ENCODE measurements at regions not wholly inside any gene's neighbourhood (a gene's known extent, or its start where the extent isn't known, plus 50 kb on each side); places are given as distances from the start of the nearest gene placed in this dataset.

DNA sequence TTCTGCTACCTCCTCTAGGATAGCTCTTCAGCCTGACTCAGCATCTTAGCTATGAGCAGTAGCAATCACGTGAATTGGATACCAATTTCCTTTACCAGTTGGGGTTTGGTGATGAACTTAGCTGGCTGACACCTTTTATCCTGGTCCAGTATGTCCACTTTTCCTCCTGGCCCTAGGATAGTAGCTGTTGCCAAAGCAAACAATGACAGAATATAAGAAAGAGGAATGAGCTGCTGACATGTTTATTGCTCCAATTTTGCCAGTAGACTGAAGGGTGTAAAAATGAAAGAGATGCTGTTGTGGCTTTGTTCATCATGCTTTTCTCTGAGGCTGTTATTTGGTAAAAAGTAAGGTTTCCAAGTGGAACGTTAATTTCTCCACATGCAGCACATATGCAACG lies 168.3 kb upstream of the JAG1 start (continued):
- TF ChIP-seq PKNOX1 (IDR thresholded peaks at IDR 0.05) (no peak), ZNF217 (IDR thresholded peaks at IDR 0.05) (no peak), NFYB (IDR thresholded peaks at IDR 0.05; ENCODE audit: insufficient read depth, low read depth, low read length) (no peak)
- TF ChIP-seq, protein P1, sequence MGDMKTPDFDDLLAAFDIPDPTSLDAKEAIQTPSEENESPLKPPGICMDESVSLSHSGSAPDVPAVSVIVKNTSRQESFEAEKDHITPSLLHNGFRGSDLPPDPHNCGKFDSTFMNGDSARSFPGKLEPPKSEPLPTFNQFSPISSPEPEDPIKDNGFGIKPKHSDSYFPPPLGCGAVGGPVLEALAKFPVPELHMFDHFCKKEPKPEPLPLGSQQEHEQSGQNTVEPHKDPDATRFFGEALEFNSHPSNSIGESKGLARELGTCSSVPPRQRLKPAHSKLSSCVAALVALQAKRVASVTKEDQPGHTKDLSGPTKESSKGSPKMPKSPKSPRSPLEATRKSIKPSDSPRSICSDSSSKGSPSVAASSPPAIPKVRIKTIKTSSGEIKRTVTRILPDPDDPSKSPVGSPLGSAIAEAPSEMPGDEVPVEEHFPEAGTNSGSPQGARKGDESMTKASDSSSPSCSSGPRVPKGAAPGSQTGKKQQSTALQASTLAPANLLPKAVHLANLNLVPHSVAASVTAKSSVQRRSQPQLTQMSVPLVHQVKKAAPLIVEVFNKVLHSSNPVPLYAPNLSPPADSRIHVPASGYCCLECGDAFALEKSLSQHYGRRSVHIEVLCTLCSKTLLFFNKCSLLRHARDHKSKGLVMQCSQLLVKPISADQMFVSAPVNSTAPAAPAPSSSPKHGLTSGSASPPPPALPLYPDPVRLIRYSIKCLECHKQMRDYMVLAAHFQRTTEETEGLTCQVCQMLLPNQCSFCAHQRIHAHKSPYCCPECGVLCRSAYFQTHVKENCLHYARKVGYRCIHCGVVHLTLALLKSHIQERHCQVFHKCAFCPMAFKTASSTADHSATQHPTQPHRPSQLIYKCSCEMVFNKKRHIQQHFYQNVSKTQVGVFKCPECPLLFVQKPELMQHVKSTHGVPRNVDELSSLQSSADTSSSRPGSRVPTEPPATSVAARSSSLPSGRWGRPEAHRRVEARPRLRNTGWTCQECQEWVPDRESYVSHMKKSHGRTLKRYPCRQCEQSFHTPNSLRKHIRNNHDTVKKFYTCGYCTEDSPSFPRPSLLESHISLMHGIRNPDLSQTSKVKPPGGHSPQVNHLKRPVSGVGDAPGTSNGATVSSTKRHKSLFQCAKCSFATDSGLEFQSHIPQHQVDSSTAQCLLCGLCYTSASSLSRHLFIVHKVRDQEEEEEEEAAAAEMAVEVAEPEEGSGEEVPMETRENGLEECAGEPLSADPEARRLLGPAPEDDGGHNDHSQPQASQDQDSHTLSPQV (IDR thresholded peaks at IDR 0.05) = no peak

DNA sequence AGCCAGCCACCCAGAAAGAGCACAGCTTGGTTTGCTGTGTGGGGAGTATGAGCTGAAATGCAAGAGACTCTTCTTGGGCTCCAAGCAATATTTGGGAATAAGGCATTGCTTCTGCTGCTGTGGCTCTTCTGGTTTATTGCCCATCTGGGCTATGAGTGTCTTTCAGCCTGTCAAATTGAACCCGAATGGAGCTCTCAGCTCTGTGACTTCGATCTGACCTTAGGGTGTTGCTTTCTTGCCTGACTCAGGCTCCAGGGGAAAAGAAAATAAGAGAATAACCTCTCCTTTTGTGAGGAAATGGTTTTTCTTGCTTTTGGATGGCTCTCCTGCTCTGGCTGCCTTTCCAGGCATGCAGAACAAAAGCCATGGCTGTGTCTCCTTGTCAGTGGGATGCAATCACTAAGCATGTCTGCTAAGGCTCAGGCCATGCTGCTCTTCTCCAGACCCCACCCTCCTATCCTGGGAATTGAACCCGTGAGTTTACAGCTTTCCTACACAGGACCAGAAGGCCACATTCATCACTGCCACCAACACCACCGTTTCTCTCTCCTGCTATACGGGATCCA lies 169.4 kb upstream of the JAG1 start:
- no peaks in the 10 kb centered on the region; the same call in 2 of the 3 replicates for H3K9me3 ChIP-seq (replicated peaks; ENCODE audit: control insufficient read depth, insufficient read depth, low read length)
- ChIA-PET POLR2A (no interaction called here), SMC1A (ENCODE audit: uncharacterized antibody, unreplicated experiment) (no interaction called here), CTCF (no interaction called here), RAD21 (ENCODE audit: unreplicated experiment) (no interaction called here)
- no peak overlapping the region for H3K9ac ChIP-seq (ENCODE audit: control insufficient read depth, insufficient read depth, low read length)
- no peak overlapping the region for H3K27ac ChIP-seq (ENCODE audit: control insufficient read depth, insufficient read depth)
- H2AFZ ChIP-seq (ENCODE audit: control insufficient read depth, low read depth, low read length) = no peak overlapping the region
- no peak for DNase-seq (ENCODE audit: low read depth, low spot score)
- intact Hi-C loops (cut with micrococcal nuclease; ENCODE audit: unreplicated experiment) (loop anchor here (10.0 kb wide), 1 partner anchor 62 kb away; no protein-coding TSS in a partner anchor), in situ Hi-C loops (cut with MboI) (no loop called here)
- TF ChIP-seq RFX5 (IDR thresholded peaks at IDR 0.05; ENCODE audit: low read depth, low read length) = no peak
- no peak for TF ChIP-seq HDGF (IDR thresholded peaks at IDR 0.05)
- TF ChIP-seq CEBPB (IDR thresholded peaks at IDR 0.05; ENCODE audit: borderline replicate concordance in 1 of 2, low read depth in 2 of 2, low read length in 2 of 2) = no peak
- TF ChIP-seq MTA2 (IDR thresholded peaks at IDR 0.05; ENCODE audit: low read depth) = no peak
- TF ChIP-seq POU2F2 (IDR thresholded peaks at IDR 0.05; ENCODE audit: borderline replicate concordance, low read depth, low read length) = no peak
- no peak for TF ChIP-seq HDAC6 (IDR thresholded peaks at IDR 0.05; ENCODE audit: unreplicated experiment)
- TF ChIP-seq YBX1 (IDR thresholded peaks at IDR 0.05) = no peak
- WGBS (ENCODE audit: insufficient coverage, insufficient replicate concordance, low lambda C conversion rate, missing lambda C conversion rate) = 20% methylated on average over 5 of the region's 5 CpGs
- FAIRE-seq = no peak
- H4K20me1 ChIP-seq (ENCODE audit: control insufficient read depth, insufficient read depth) = no peaks in the 10 kb centered on the region
- H3K4me2 ChIP-seq (ENCODE audit: control insufficient read depth, insufficient read depth) = no peak overlapping the region
- H3K4me1 ChIP-seq (ENCODE audit: control insufficient read depth, insufficient read depth, low read length) = no peaks in the 10 kb centered on the region
- H3K36me3 ChIP-seq (ENCODE audit: control insufficient read depth in 2 of 2, insufficient read depth in 2 of 2, low read length in 1 of 2) = no peaks in the 10 kb centered on the region
- no peaks in the 10 kb centered on the region for H3K27me3 ChIP-seq (replicated peaks in 1 of 2; ENCODE audit: control insufficient read depth in 2 of 2, insufficient read depth in 2 of 2, low read length in 1 of 2)
- H3K4me3 ChIP-seq = no peak overlapping the region
- H3K79me2 ChIP-seq (ENCODE audit: control insufficient read depth, insufficient read depth, low read length) = no peaks in the 10 kb centered on the region
- no TSS peak for BruUV-seq (replicated peaks)
- ATAC-seq = no peak

Data from GM12878 (cell line).